ENCODE measurements at regions not wholly inside any gene's neighbourhood (a gene's known extent, or its start where the extent isn't known, plus 50 kb on each side); places are given as distances from the start of the nearest gene placed in this dataset.

- TF ChIP-seq SIN3A (IDR thresholded peaks at IDR 0.05; ENCODE audit: borderline replicate concordance, insufficient read depth, low read depth, low read length): no peak
- no peak for TF ChIP-seq POLR2AphosphoS5 (IDR thresholded peaks at IDR 0.05; ENCODE audit: low read depth, low read length)
- no peak for TF ChIP-seq REST (IDR thresholded peaks at IDR 0.05; ENCODE audit: insufficient read depth in 1 of 2, low read depth in 2 of 2, low read length in 1 of 2)
- no peak for TF ChIP-seq TCF7L2 (IDR thresholded peaks at IDR 0.05; ENCODE audit: low read depth, low read length)
- TF ChIP-seq, protein P1, sequence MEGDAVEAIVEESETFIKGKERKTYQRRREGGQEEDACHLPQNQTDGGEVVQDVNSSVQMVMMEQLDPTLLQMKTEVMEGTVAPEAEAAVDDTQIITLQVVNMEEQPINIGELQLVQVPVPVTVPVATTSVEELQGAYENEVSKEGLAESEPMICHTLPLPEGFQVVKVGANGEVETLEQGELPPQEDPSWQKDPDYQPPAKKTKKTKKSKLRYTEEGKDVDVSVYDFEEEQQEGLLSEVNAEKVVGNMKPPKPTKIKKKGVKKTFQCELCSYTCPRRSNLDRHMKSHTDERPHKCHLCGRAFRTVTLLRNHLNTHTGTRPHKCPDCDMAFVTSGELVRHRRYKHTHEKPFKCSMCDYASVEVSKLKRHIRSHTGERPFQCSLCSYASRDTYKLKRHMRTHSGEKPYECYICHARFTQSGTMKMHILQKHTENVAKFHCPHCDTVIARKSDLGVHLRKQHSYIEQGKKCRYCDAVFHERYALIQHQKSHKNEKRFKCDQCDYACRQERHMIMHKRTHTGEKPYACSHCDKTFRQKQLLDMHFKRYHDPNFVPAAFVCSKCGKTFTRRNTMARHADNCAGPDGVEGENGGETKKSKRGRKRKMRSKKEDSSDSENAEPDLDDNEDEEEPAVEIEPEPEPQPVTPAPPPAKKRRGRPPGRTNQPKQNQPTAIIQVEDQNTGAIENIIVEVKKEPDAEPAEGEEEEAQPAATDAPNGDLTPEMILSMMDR (IDR thresholded peaks at IDR 0.05): no peak
- POLR2A ChIA-PET: no interaction called here
Observed at GRCh38 chr3:189071446-189071845, 100.3 kb upstream of the TPRG1 start.

GRCh38 chr3:189076449-189076848 is 95.3 kb upstream of the TPRG1 start:
- no peak overlapping the region for H3K4me3 ChIP-seq (ENCODE audit: low read depth in 2 of 2, low read length in 2 of 2)
- in situ Hi-C loops (cut with HindIII; ENCODE audit: low pct_unique_long_range_greater_than_20kb, low sequenced_read_pairs): no loop called here
- no peak overlapping the region for H3K27ac ChIP-seq (ENCODE audit: low read length)
- ChIA-PET POLR2A (no interaction called here), CTCF (no interaction called here)
- no peaks in the 10 kb centered on the region for H3K36me3 ChIP-seq (ENCODE audit: control insufficient read depth, insufficient read depth, low read length)
- H3K9me3 ChIP-seq (ENCODE audit: control insufficient read depth, insufficient read depth, low read depth, low read length): no peaks in the 10 kb centered on the region
- ATAC-seq (no peak), DNase-seq (ENCODE audit: low read depth, low spot score) (no peak)
- no TSS peak for BruUV-seq (replicated peaks)
- intact Hi-C loops (cut with micrococcal nuclease; ENCODE audit: unreplicated experiment): no loop called here
- no peaks in the 10 kb centered on the region for H3K4me1 ChIP-seq (ENCODE audit: control insufficient read depth, insufficient read depth, low read length)
- TF ChIP-seq, protein P1 (IDR thresholded peaks at IDR 0.05): no peak
- TF ChIP-seq SIN3A (IDR thresholded peaks at IDR 0.05; ENCODE audit: borderline replicate concordance, insufficient read depth, low read depth, low read length) (no peak), REST (IDR thresholded peaks at IDR 0.05; ENCODE audit: insufficient read depth in 1 of 2, low read depth in 2 of 2, low read length in 1 of 2) (no peak), POLR2AphosphoS5 (IDR thresholded peaks at IDR 0.05; ENCODE audit: low read depth, low read length) (no peak), TCF7L2 (IDR thresholded peaks at IDR 0.05; ENCODE audit: low read depth, low read length) (no peak)
- H3K27me3 ChIP-seq (ENCODE audit: control insufficient read depth, insufficient read depth, low read length): peaks cover 8% of the 10 kb centered on the region

More at GRCh38 chr3:189071446-189071845, 100.3 kb upstream of the TPRG1 start:
- in situ Hi-C loops (cut with HindIII; ENCODE audit: low pct_unique_long_range_greater_than_20kb, low sequenced_read_pairs) (no loop called here), intact Hi-C loops (cut with micrococcal nuclease; ENCODE audit: unreplicated experiment) (no loop called here)
- no peaks in the 10 kb centered on the region for H3K9me3 ChIP-seq (ENCODE audit: control insufficient read depth, insufficient read depth, low read depth, low read length)
- BruUV-seq (replicated peaks): no TSS peak
- CTCF ChIA-PET: no interaction called here
- no peak overlapping the region for H3K4me3 ChIP-seq (ENCODE audit: low read depth in 2 of 2, low read length in 2 of 2)
- ATAC-seq (no peak), DNase-seq (ENCODE audit: low read depth, low spot score) (no peak)
- H3K4me1 ChIP-seq (ENCODE audit: control insufficient read depth, insufficient read depth, low read length): no peaks in the 10 kb centered on the region
- no peaks in the 10 kb centered on the region for H3K27me3 ChIP-seq (ENCODE audit: control insufficient read depth, insufficient read depth, low read length)
- no peak overlapping the region for H3K27ac ChIP-seq (ENCODE audit: low read length)
- no peaks in the 10 kb centered on the region for H3K36me3 ChIP-seq (ENCODE audit: control insufficient read depth, insufficient read depth, low read length)
